Left hindlimb (tissue), 1 donor: ENCODE measurements at regions not wholly inside any gene's neighbourhood (a gene's known extent, or its start where the extent isn't known, plus 50 kb on each side); places are given as distances from the start of the nearest gene placed in this dataset.

Source experiments
- DNase-seq: peaks from one replicate; pipeline ENCODE4 v3.0.0-alpha.2; 2018

DNA sequence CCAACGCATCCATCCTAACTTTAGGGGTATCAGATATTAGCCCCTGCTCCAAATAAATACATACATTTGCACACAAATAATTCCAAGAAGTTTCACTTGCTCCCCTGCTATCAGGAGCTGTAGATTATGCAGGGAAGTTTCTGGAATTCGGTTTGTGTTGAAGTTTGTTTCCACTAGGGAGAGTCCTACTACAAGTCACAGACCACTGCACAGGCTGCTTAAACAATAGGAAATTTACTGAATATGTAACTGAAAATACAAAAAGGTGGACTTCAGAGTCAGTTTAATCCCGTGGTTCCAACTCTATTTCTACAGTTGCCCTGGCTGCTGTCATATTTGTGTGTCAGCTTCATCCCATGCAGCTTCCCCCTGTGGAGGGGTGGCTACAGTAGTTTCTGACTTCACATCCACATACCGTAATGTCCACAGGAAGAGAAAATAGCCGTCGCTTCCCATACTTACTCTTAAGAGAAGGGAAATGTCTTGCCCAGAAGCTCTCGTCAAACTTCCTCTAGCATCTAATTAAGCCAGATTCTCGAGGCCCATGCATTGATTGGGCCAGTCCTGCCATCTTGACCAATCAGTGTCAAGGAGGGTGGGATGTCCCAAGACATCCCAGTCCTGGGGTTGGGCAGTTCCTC, 286.6 kb downstream of the COG6 start:
- DNase-seq = no peak

DNA sequence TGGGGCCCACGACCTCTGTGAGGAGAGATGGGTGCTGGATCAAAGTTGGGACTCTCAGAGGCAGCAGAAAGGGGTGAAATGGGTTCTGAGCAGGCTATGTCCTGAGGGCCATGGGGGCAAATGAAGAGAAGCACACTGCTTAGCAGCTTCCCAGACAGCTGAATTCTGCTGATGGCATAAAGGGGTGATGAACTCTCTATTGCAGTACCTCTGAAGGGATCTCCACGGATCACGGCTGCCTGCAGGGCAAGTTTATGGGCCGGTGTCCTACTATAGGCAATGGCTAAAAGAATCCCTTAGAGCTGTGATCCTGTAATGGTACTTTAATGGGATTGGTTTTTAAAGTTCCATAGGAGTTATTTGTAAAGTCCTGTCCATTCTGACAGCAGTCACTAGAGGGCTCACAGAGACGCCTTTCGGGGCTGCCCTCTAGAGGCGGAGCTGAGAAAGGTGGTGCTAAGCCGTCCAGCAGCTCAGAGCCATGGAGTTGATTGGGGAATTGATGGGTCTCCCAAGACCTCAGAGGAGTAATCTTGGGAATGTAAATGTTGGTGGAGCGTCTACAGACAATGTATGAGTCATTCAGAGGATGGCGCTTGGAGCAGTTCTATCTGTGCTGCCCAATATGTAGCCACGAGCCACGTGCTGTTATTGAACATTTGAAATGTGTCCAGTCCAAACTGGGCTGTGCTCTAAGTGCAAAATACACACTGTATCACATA, 287.3 kb downstream of the COG6 start:
- DNase-seq = no peak

DNA sequence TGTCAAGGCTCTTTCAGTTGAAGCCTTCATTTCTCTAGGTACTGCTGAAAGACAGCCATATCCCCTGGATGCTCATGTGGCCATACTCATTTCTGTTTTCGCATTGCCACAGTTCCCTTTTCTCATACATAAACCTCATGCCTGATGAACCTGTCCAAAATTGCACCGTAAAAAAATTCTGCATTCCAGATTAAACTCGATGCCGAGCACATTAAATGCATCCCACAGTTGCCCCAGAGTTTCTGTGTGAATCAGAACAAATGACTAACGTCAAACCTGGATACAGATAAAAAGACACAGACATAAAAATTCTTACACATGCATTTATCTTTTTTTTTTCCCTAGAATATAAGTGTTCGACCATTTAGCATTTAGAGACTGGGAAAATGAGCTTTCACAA, 288.2 kb downstream of the COG6 start:
- no peak for DNase-seq

DNA sequence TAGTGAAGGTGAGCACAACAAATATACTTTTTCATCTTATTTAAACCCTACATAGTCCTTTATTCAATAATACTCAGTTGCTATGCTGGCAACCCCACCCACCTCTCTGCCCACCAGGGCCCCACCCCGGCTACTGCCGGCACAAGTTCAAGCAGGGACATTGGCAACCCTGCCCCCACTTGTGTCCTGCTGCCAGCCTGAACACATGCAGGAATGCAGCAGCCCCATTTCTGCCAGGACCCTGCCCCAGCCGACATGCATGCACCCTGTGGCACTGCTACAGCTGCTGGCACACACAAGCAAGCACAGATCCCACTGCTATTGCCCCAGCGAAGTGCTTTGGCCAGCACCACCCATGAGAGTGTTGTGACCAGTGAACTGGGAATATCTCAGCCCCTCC, 289.8 kb downstream of the COG6 start:
- no peak for DNase-seq

DNA sequence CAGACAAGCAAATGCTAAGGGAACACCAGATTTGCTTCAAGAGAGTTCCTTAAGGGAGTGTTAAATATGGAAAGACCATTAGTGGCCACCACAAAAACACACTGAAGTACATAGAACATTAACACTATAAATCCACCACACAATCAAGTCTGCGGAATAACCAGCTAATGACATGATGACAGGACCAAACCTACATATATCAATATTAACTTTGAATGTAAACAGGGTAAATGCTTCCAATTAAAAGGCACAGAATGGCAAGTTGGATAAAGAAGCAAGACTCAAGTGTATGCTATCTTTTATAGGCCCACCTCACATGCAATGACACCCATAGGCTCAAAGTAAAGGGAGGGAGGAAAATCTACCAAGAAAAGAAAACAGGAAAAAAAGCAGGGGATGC, 291.3 kb downstream of the COG6 start:
- DNase-seq = no peak

DNA sequence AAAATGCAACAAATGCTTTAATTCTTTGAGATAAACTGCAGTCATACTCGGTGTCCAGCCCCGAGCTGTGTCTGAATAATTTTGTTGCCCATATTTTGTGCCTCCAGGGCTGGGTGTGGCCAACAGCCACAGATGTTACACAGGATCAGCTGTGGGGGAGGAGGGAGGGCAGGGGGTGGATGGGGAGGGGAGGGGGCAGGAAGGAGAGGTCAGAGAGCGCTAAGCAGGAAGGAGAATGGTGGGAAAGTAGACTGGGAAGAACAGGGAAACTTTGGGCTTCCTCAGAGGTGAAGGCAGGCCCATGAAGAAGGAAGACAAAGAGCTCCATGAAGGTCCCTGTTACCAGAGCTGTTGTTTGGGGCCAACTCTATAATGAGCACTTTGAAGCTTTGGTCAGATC, 295.8 kb downstream of the COG6 start:
- no peak for DNase-seq

DNA sequence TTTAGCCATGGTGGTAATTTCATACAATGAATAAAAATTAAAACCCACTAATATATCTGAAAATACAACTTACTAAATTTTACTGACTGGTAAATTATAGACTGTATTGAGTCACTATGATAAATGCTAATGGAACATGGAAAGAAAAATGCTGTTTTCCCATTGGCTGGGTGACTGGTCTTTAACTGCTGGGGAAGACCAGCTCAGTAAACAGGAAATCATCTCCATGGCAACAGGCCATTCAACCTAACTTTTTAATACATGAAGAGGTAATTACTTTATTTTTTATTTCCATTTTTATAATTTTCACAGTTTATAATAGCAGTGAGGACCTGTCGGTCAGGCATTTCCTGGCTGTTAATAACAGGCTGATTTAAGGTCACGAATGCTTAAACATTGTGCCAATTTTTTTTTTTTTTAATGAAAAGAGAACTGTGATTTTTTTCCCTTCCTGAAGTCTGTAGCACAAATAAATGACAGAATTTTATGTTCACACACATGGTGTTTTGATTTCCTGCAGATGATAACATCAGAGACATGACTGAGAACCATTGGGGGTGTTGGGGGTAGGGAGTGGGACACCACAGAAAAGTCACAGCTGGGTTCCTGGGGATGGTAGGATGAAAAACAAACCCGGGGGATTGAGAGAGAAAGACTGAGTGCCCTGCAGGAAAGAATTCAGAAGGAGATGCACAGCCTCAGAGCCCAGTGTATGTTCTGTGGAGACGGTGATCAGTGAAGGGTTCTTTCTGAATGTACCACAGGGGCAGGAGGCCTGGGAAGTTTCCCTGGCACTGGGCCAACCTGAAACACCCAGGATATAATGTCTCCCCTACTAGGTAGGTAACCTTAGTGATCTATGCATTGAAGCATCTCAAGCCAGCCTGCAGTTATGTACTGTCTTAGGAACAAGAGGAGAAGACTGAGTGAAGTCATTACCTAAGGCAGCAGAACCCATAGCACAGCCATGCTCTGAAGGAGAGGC, 297.1 kb downstream of the COG6 start:
- peak; percentile 41 for DNase-seq

DNA sequence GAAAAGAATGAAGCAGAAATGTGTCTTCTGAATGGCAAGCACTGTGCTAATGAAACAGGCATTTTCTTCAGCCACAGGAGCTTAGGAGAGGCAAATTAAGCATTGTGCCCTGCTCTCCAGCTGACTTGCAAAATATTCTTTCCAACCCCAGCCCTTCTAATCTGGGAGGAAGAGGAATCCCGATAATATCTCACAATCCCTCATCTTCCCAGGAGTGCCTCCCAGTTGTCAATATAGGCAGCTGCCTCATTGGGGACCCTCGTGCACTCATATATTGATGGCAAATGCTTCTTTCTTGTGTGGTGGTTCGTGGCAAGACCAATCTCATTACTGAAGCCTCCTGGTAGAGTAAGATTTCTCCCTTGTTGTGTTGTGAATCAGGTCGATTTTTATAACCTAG, 299.0 kb downstream of the COG6 start:
- no peak for DNase-seq

DNA sequence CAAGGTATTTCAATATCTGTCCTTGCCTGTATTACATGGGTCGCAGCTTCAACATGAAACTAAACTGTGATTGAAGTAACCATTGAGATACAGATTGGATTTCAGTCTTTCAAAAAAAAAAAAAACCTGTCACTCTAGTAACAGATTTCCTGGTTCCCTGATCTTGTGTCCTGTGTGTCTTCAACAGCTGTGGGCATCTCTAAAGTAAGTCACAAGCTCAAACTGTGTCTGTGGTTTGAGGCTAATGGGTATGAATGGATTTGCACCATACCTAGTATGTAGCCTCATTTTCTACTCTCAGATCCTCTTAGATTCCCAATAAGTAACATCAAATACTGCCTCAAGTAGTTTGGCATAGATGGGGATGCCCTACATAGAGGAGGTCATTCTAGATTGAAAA, 300.1 kb downstream of the COG6 start:
- no peak for DNase-seq

DNA sequence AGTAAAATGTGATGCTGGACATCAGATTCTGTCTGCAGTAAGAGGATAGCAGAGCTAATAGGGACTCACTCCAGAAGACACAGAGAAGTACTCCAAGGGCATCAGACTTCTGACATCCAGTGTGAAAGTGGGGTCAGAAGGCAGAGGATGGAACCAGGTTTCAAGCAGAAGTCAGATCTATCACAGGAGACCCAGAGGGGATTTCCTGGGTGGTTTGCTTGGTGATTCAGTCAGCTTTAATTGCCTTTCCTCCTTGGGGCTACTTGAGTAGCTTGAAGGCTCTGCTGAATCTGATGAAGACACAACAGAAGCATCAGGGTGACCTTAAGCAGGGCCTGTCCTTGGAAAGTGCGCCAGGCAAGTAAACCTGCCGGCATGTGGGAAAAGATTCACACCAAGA, 300.6 kb downstream of the COG6 start:
- DNase-seq = no peak

DNA sequence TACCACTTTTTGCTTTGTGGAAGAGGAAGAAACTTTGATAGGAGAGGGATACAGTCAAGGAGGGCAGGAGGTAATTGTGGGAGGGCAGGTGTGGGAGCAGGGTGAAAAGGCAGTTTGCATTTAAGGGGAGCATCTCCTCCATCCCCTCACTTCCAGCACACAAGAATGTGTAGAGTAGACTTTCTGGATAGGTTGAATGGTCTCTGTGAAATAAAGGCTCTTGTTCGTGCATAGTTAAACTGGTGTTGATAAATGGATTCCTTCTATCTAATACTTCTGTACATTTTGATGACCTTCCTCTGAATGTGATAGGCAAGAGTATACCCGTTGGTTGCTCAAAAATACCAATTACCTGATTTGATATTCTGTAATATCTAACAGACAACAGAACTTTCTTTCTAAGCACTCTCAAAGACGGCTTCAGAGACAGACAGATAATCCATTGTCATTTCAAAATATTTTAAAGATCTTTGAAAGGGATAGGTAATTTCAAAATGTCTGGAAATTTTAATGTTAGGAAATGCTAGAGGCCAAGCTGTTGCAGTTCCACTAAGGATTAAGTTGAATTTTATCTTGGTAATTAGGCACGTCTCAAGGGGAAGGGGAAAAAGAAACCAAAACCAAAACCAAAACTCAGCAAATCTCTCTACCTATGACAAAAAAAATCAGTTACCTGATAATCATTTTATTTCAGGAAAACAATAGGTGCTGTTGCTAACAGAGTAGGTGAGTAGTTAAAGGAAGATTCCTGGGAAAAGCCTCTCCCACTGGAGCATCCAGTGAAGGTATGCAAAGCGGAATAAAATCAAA, 302.6 kb downstream of the COG6 start:
- DNase-seq = no peak

DNA sequence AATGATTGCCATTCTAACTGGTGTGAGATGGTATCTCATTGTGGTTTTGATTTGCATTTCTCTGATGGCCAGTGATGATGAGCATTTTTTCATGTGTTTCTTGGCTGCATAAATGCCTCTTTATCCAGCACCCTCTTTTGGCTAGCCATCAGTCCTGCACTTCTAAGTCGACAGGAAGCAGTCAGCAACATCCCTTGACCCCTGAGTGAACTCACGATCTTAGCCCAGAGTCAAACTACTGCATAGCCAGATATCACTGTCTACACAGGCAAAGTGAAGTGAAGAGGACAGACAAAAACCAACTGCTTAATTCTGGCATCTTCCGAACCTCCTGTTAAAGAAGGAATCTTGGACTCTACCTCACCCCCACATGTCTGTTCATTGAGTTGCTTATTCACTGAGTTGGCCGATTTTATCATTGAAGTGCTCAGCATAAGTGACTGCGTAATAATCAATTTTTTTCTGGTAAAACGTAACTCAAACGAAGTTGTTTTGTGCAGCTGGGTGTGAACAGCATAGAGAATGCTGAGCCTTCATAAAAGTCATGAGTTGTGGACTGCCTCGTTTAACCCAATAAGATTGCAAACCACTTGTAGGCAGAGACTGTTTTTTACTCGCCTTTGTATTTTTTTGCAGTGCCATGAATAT, 304.2 kb downstream of the COG6 start:
- no peak for DNase-seq

DNA sequence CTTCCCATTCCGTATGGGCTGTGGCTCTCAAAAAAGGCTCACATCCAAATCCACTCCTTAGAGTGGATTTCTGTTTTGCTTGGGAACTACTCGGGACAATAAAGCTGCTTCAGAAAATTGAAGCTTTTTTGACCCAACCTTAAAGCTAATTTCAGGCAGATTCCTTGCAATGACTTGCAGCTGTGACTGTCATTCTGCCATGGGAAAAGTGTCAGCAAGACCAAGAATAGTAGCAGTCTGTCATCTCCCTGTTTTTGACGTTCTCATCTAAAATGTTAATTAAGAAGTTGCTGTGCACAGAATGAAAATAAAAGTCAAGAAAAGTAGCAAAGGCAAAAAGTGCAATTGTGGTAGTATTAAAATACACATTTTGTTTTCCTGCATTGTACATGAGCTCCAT, 304.7 kb downstream of the COG6 start:
- DNase-seq = no peak

DNA sequence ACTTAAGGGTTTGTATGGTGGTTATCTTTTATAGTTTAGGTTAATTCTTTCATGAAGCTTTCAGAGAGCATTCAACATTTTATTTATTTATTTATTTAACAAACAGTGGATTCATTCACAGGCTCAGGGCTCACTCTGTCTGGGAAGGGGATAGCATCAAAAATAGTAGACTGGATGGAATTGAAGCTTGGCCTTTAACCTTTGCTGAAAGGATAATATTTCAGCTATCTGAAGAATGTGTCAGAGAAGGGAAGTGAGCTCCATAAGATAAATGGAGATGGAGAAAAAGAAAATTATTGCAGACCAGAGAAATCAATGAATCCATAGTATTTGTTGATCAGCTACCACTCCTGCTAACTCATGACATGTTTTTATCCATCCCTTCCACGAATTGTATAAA, 305.6 kb downstream of the COG6 start:
- DNase-seq = no peak

DNA sequence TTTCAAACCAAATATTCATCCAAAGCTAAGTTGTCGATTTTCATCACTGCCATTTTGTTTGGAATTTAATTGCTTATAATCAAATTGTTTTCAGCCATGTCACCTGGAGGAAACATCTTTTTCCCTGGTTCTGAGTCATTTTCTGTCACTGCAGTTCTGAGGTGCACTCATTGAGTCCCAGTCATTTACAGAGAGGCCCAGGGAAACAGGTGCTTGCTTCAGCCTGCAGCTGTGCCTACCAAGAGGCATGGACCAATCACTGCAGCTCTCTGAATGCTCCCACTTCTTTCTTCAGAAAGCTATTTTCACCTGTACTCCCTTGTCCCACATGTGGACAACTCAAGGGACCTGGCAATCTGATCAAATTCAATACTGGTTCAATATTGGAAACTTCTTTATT, 308.1 kb downstream of the COG6 start:
- no peak for DNase-seq

DNA sequence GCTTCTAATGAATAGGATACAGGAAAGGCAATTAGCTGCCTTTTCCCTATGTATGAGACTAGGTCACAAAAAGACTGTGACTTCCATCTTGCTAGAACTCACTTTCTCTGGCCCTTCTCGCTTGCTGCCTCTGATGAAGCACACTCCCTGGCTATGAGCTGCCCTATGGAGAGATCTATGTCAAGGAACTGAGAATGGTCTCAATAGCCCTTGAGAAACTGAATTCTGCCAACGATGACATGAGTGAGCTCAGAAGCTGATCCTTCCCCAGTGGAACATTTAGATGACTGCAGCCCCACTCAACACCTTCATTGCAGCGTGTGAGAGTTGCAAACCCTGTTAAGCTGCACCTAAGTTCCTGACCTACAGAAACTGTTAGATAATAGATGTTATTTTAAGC, 309.8 kb downstream of the COG6 start:
- DNase-seq = no peak

DNA sequence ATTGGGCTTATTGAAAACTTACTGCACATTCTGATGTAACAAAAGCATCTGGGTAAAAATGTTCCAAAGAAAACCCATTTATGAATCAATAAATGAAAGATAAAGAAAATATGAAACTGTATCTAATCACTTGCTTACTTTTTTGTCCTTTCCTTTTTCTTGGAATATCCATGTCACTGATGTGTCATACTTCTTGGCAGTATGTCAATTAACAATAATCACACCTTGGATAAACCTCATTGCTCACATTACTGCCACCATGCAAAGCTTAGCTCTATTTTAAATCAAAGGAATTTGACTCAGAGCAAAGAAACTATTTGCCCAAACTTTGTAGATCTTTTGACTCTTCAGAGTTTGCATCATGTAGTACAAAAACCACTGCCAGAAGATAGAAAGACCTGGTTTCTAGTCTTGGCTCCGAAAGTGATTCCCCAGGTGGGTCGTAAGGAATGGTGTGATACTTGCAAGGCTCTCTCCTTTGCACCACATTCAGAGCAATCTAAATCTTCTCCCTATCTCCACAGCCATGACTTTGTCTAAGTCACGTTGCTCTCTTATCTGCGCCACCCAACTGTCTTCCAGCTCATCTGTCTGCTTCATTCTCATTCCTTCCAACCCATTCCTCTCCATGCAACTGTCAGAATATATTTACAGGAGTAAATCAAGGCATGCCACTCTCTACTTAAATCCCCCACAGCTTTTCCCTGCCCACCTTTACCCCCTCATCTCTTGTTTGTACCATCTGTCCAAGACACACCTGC, 311.9 kb downstream of the COG6 start:
- no peak for DNase-seq

DNA sequence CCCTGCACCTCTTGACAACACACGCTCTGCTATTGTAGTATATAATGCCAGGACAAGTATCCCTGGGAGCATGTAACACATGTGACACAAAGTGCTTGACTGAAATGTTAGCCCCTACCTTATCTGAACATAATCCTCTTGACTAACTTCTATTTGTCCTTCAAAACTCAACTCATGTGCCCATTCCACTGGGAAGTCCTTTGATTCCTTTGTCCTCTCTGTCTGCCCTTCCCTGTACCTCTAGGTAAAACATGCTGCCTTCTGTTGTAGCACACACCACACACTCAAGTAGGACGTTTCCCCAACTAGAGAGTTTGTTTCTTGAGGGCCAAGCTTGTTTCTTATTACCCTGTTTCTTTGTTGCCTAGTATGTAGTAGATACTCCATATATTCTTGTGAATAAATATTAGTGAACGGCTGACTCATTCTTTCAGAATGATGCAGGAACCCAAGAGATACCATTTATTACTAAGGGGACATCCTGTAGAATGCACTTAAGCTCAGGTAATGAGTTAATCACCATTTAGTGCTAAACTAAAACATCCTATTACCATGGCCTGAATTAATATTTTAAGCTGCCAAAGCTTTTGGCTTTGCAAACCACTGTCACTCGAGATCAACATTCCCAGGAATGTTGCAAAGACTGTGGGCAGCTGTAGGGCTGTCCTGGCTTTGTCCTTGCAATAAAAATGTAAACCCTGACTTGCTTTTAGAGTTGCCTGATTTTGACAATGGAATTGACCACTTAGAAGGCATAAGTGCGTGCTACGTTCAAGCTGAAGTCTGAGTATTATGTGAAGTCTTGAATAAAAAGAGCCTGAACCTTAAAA, 313.4 kb downstream of the COG6 start:
- no peak for DNase-seq

DNA sequence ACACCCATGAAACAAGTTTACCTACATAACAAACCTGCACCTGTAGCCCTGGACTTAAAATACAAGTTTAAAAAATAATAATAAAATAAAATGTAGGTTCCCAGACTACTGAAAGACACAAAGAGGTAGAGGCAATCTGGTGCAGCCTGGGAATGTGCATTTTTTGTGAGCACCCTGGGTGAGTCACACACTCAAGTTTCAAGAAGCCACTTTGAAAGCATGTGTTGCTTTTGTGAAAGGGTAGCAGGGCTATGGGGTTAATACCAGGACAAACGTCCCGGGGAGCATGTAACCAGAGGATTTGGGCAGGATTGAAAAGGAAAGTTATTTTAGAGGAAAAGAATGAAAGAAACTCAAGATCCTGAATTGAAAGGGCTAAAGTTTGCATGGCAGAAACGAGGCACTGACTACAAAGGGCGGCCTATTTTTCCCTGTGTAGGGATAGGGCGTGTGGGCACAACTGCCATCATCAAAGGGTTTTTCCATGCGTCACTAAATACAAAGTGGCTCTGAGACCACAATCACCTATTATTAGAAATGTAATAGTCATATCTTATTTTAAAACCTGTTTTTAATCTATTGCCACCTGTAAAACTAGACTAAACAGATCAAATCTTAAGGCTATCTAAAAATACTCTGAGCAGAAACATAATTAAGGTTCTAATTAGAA, 314.9 kb downstream of the COG6 start:
- no peak for DNase-seq

DNA sequence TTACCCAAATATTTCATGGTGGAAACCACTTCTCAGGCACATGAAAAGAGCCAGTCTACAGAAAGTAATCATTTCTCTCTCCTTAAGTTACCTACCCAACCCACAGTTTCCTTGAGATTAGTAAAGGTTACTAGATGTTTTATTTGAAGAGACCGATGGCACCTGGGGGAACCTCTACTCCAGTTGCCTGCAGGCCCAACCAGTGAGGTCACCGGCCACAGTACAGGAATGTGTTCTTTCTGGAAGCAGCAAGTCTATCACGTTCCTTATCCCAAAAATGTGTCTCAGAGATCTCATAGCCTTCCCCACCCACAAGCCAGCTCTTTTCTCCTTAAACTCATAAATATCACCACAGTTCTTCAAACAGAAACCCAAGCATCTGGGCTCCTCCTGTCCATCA, 316.1 kb downstream of the COG6 start:
- no peak for DNase-seq
